ENCODE measurements at regions not wholly inside any gene's neighbourhood (a gene's known extent, or its start where the extent isn't known, plus 50 kb on each side); places are given as distances from the start of the nearest gene placed in this dataset.

GRCh38 chr3:31364711-31365110, 168.0 kb upstream of the STT3B start:
- no peak for TF ChIP-seq JUN (IDR thresholded peaks at IDR 0.05)
- TF ChIP-seq CHD2 (IDR thresholded peaks at IDR 0.05; ENCODE audit: low read length, partially characterized antibody): no peak
- TF ChIP-seq CTCF (IDR thresholded peaks at IDR 0.05): no peak
- no peak for TF ChIP-seq HDAC2 (IDR thresholded peaks at IDR 0.05)
- TF ChIP-seq, protein P1, sequence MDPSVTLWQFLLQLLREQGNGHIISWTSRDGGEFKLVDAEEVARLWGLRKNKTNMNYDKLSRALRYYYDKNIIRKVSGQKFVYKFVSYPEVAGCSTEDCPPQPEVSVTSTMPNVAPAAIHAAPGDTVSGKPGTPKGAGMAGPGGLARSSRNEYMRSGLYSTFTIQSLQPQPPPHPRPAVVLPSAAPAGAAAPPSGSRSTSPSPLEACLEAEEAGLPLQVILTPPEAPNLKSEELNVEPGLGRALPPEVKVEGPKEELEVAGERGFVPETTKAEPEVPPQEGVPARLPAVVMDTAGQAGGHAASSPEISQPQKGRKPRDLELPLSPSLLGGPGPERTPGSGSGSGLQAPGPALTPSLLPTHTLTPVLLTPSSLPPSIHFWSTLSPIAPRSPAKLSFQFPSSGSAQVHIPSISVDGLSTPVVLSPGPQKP (IDR thresholded peaks at IDR 0.05; ENCODE audit: low read depth, low read length): no peak
- TF ChIP-seq MYC (IDR thresholded peaks at IDR 0.05; ENCODE audit: borderline replicate concordance, low read length): no peak
- TF ChIP-seq PHF8 (IDR thresholded peaks at IDR 0.05; ENCODE audit: borderline replicate concordance, low read depth): no peak
- TF ChIP-seq MAX (IDR thresholded peaks at IDR 0.05): no peak

Data from A549 (cell line).